GM23338 (cell line): ENCODE measurements at regions not wholly inside any gene's neighbourhood (a gene's known extent, or its start where the extent isn't known, plus 50 kb on each side); places are given as distances from the start of the nearest gene placed in this dataset.

ENCODE experiments used
- ATAC-seq: fragments of 200-7000 bp; cut with Tn5 transposase; 3 replicates; pipeline ENCODE4 v1.9.1; 2020
- DNase-seq: peaks from one replicate; pipeline ENCODE4 v3.0.0-alpha.2; 2015; ENCODE audit warnings: low spot score
- H2AFZ ChIP-seq: fragments of 200-600 bp; sonication (generic); 2 replicates; pipeline ENCODE4 v1.8.0; 2016; ENCODE audit warnings: antibody characterized with exemption, mild to moderate bottlenecking, moderate library complexity
- H3F3A ChIP-seq: fragments of 200-600 bp; sonication (generic); replicated peaks from 2 replicates; pipeline ENCODE4 v1.8.0; 2017; ENCODE audit warnings: antibody characterized with exemption, mixed run types, low read depth
- H3K27ac ChIP-seq: fragments of 200-600 bp; sonication (generic); 2 replicates; pipeline ENCODE4 v1.6.1; 2016; ENCODE audit warnings: low read depth
- H3K27me3 ChIP-seq: fragments of 200-600 bp; sonication (generic); 2 replicates; pipeline ENCODE4 v1.8.0; 2016; ENCODE audit warnings: mild to moderate bottlenecking, mixed run types, moderate library complexity; ENCODE audit not compliant: insufficient read depth
- H3K36me3 ChIP-seq: fragments of 200-600 bp; sonication (generic); 2 replicates; pipeline ENCODE4 v1.8.0; 2016; ENCODE audit warnings: mild to moderate bottlenecking; ENCODE audit not compliant: insufficient read depth
- H3K4me1 ChIP-seq: fragments of 200-600 bp; sonication (generic); 2 replicates; pipeline ENCODE4 v1.8.0; 2016; ENCODE audit warnings: mild to moderate bottlenecking, moderate library complexity; ENCODE audit not compliant: insufficient read depth
- H3K4me2 ChIP-seq: fragments of 200-600 bp; sonication (generic); 2 replicates; pipeline ENCODE4 v1.7.1; 2017; ENCODE audit warnings: mixed run types
- H3K4me3 ChIP-seq: fragments of 200-600 bp; sonication (generic); 2 replicates; pipeline ENCODE4 v1.6.1; 2016; ENCODE audit warnings: mixed run types
- H3K79me2 ChIP-seq: fragments of 200-600 bp; sonication (generic); replicated peaks from 2 replicates; pipeline ENCODE4 v1.8.0; 2017; ENCODE audit warnings: mild to moderate bottlenecking; ENCODE audit not compliant: insufficient read depth
- H3K9me2 ChIP-seq: fragments of 200-600 bp; sonication (generic); 2 replicates; pipeline ENCODE4 v1.8.0; 2017; ENCODE audit not compliant: insufficient read depth
- H4K20me1 ChIP-seq: fragments of 200-600 bp; sonication (generic); replicated peaks from 2 replicates; pipeline ENCODE4 v1.8.0; 2017; ENCODE audit warnings: mild to moderate bottlenecking; ENCODE audit not compliant: insufficient read depth
- H3K27ac Mint-ChIP-seq: 2 replicates; pipeline ENCODE4 v1.8.0; 2020; ENCODE audit warnings: inconsistent platforms, mild to moderate bottlenecking, moderate library complexity, mixed read lengths
- H3K27me3 Mint-ChIP-seq: 3 replicates; pipeline ENCODE4 v1.8.0; 2022; ENCODE audit warnings: low read depth, mild to moderate bottlenecking, moderate library complexity, mixed read lengths, inconsistent platforms; ENCODE audit not compliant: insufficient read depth, poor library complexity
- H3K36me3 Mint-ChIP-seq: 3 replicates; pipeline ENCODE4 v1.8.0; 2021; ENCODE audit warnings: low read depth, mild to moderate bottlenecking, inconsistent platforms, moderate library complexity, mixed read lengths
- H3K4me1 Mint-ChIP-seq: 3 replicates; pipeline ENCODE4 v1.8.0; 2020; ENCODE audit warnings: mild to moderate bottlenecking, inconsistent platforms, mixed read lengths
- H3K4me3 Mint-ChIP-seq: 3 replicates; pipeline ENCODE4 v1.8.0; 2021; ENCODE audit warnings: moderate library complexity, mild to moderate bottlenecking, inconsistent platforms, mixed read lengths
- H3K9me3 Mint-ChIP-seq: 3 replicates; pipeline ENCODE4 v1.8.0; 2020; ENCODE audit warnings: moderate library complexity, mild to moderate bottlenecking, inconsistent platforms, mixed read lengths
- CREB1 ChIP-seq: fragments of 250-450 bp; sonication (Bioruptor Pico); IDR thresholded peaks from 2 replicates; pipeline ENCODE4 v1.5.0; 2020; ENCODE audit warnings: low read depth, mild to moderate bottlenecking, moderate library complexity
- ETS1 ChIP-seq: IDR thresholded peaks from 2 replicates; pipeline ENCODE4 v1.6.1; 2016; ENCODE audit warnings: antibody characterized with exemption
- EZH2phosphoT487 ChIP-seq: fragments of 200-600 bp; sonication (generic); IDR thresholded peaks from one replicate; pipeline ENCODE4 v1.8.1; 2018; ENCODE audit warnings: antibody characterized with exemption; ENCODE audit not compliant: unreplicated experiment
- JUNB ChIP-seq: IDR thresholded peaks from one replicate; pipeline ENCODE4 v1.6.1; 2016; ENCODE audit warnings: antibody characterized with exemption; ENCODE audit not compliant: unreplicated experiment
- NANOG ChIP-seq: IDR thresholded peaks from 2 replicates; pipeline ENCODE4 v1.6.1; 2016; ENCODE audit warnings: antibody characterized with exemption, borderline replicate concordance
- POLR2AphosphoS5 ChIP-seq: IDR thresholded peaks from 2 replicates; pipeline ENCODE4 v1.6.1; 2016; ENCODE audit warnings: antibody characterized with exemption, low read depth
- STAT1 ChIP-seq: IDR thresholded peaks from one replicate; pipeline ENCODE4 v1.6.1; 2016; ENCODE audit warnings: antibody characterized with exemption; ENCODE audit not compliant: unreplicated experiment
- ZNF114 ChIP-seq: fragments of 250-450 bp; sonication (Bioruptor Pico); IDR thresholded peaks from 2 replicates; pipeline ENCODE4 v1.5.0; 2020; ENCODE audit warnings: mild to moderate bottlenecking, moderate library complexity
- ZNF331 ChIP-seq: fragments of 250-450 bp; sonication (Bioruptor Pico); IDR thresholded peaks from 2 replicates; pipeline ENCODE4 v1.5.0; 2020; ENCODE audit warnings: low read depth, mild to moderate bottlenecking, moderate library complexity
- ZNF462 ChIP-seq: fragments of 250-450 bp; sonication (Bioruptor Pico); IDR thresholded peaks from 2 replicates; pipeline ENCODE4 v1.5.0; 2020; ENCODE audit warnings: mild to moderate bottlenecking, moderate library complexity

DNA sequence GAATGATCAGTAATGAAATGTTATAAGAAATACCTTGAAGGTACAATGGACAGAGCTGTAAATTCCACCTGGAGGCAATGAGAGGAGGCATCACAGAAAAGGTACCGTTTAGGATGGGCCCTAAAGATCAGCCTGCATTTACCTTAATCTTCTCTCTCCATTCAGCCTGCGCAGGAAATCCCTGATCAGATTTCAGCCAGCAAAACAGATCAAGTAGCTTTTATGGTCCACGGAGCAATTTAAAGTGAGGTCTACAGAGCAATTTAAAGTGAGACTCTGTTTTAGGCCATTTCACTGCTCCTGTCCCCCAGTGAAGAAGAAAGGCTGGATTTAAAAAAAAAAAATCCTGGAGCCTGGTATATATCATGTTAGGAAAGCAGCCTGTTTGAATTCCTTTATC is 195.1 kb upstream of the VCX start (continued):
- no peak for TF ChIP-seq ZNF462 (CRISPR knock-in tag)
- no peak for TF ChIP-seq ZNF114
- TF ChIP-seq STAT1 = no peak
- no peak for TF ChIP-seq ZNF331 (CRISPR knock-in tag)

- no peaks in the 10 kb centered on the region for H3K9me2 ChIP-seq
- H3K27me3 Mint-ChIP-seq = peaks cover 4% of the 10 kb centered on the region
- no peaks in the 10 kb centered on the region for H3K36me3 ChIP-seq
- peaks cover 15% of the 10 kb centered on the region; the same call in 2 of the 3 replicates for H3K36me3 Mint-ChIP-seq
- peaks cover 14% of the 10 kb centered on the region for H3K4me1 Mint-ChIP-seq
- H3K27ac ChIP-seq = no peak overlapping the region
- H3K27me3 ChIP-seq = no peaks in the 10 kb centered on the region
- no peak overlapping the region for H3K4me2 ChIP-seq
- H3K79me2 ChIP-seq = no peaks in the 10 kb centered on the region
- peaks cover 8% of the 10 kb centered on the region for H3K9me3 Mint-ChIP-seq
- ATAC-seq (no peak), DNase-seq (no peak)
- no peak overlapping the region for H3K27ac Mint-ChIP-seq
- no peaks in the 10 kb centered on the region for H3F3A ChIP-seq
- no peak overlapping the region for H2AFZ ChIP-seq
- peaks cover 7% of the 10 kb centered on the region; the same call in 1 of the 2 replicates for H3K4me1 ChIP-seq
- H3K4me3 ChIP-seq = no peak overlapping the region
- H4K20me1 ChIP-seq = no peaks in the 10 kb centered on the region
- H3K4me3 Mint-ChIP-seq = no peak overlapping the region
- TF ChIP-seq POLR2AphosphoS5 (no peak), EZH2phosphoT487 (no peak), STAT1 (no peak), ETS1 (no peak), ZNF462 (CRISPR knock-in tag) (no peak), NANOG (no peak), ZNF331 (CRISPR knock-in tag) (no peak), JUNB (no peak), ZNF114 (no peak), CREB1 (CRISPR knock-in tag) (no peak)
Observed at GRCh38 chrX:7641141-7641540, 201.8 kb upstream of the VCX start.
